GM18867 (cell line): ENCODE measurements at regions not wholly inside any gene's neighbourhood (a gene's known extent, or its start where the extent isn't known, plus 50 kb on each side); places are given as distances from the start of the nearest gene placed in this dataset.
"Not testable (repeated sequence)": the region's sequence is repeated elsewhere in the genome, so short reads cannot be mapped to it uniquely, and the experiment has no call there.

Experiments used
- ATAC-seq: cut with Tn5 transposase; IDR thresholded peaks from one replicate; pipeline ENCODE4 v1.9.1; 2021; ENCODE audit warnings: mild to moderate bottlenecking, moderate library complexity; ENCODE audit not compliant: unreplicated experiment

DNA sequence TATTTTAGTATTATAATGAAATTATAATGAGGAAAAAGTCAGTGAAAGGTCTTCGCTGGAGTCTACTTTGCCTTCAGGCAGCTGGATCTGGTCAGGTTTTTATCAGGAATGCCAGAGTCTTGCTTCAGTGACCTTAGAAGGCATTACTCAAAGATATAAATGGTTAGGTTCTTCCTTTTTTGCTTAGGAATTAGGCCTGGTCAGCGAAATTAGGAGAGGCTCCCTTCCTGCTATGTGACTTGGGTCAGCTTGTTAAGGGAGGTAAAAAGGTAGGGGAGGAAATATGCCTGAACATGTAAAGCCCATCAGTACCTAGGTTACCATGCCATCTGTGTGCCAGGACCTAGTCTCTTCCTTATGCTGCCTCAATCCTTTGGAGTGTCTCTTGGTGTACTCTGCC is 115.1 kb downstream of the OTOR start:
- no peak for ATAC-seq

DNA sequence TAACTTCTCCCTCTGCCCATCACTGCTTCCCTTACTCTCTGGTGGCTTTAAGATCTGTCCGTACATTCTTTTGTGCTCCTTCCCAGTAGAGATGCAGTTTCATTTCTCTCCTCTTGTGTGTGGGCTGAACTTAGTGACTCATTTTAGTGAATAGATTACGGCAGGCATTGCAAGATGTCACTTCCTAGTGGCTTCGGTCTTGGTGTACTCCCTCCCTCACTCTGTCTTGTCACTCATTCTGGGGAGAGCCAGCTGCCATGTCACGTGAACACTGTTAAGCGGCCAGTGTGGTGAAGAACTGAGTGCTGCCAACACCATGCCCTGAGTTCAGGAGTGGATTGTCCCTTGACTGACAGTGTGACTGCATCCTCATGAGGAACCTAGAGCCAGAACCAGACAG is 115.9 kb downstream of the OTOR start:
- peak; percentile 96 for ATAC-seq

DNA sequence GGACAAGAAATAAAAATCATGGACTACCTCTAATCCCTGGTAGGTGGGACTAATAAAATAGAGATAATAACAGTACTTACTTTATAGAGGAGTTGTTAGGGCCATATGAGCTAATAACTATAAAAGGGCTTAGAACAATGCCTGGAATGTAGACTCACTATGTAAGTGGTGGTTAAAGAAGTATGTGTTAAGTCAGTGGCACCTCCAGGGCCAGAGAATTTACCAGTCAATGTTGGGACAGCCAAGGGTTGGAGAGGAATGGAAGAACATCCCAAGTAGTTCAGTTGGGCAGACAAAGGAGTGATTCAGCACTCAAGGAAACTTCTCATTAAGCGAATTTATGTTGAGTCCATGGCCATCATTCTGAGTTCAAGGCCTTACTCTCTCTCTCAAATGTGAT is 116.8 kb downstream of the OTOR start:
- no peak for ATAC-seq

DNA sequence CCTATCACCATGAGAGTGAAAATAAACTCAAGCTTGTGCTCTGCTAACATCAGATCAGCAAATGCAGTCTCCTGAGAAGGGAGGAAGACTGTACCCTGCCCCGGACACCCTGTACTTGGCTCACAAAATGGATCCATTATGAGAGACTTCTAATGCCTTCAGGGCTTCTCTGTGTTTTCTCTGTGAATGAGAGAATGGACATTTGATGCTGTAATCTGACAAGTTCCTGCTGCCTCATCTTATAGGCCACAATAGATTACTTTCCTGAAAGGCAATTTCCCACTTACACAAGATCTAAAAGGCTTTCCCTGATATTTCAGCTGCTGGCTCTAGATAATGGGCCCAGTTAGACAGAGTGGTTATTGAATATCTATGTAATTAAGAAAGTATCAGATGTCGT is 117.2 kb downstream of the OTOR start:
- ATAC-seq: no peak

DNA sequence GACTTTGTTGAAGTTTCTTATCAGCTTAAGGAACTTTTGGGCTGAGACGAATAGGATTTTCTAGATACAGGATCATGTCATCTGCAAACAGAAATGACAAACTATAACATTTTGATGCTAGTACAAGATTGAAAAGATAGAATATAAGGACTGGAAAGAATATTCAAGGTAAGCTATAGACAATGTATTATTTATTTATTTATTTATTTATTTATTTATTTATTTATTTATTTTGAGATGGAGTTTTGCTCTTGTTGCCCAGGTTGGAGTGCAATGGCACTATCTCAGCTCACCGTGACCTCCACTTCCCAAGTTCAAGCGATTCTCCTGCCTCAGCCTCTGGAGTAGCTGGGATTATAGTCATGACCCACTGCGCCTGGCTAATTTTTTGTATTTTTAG is 125.0 kb downstream of the OTOR start:
- ATAC-seq: not testable (repeated sequence)

DNA sequence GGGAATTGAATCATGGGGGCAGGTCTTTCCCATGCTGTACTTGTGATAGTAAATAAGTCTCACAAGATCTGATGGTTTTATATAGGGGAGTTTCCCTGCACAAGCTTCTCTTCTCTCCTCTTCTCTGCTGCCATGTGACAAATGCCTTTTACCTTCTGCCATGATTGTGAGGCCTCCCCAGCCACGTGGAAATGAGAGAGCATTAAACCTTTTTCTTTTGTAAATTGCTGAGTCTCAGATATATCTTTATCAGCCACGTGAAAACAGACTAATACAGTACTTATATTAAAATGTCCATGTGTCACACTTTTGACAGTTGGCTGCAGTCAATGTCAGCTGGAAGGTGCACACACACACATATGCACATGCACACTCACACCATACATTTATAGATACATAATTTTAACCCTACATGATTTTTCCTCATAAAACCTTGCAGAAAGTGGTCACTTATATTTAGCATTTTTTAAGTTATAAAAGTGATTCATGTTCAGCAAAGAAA is 128.9 kb downstream of the OTOR start:
- ATAC-seq: no peak

DNA sequence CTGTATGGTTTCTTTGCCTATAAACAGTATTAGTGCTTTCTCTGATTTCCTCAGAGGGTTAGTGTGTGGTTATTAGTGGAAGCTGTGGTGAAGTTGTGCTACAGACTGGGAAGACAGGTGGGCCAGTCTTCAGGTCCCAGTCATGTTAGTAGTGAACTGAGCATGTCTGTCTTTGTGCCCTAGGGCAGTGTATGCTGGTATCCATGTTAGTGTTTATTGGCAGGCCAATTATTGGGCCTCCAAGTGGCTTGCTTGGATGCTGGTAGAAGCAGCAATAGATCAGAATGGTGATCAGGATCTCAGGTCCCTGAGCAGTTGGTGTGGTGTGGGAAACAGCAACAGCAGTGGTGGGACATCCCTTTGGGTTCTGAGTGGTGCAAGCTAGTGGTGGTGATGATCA is 137.6 kb downstream of the OTOR start:
- ATAC-seq: no peak

DNA sequence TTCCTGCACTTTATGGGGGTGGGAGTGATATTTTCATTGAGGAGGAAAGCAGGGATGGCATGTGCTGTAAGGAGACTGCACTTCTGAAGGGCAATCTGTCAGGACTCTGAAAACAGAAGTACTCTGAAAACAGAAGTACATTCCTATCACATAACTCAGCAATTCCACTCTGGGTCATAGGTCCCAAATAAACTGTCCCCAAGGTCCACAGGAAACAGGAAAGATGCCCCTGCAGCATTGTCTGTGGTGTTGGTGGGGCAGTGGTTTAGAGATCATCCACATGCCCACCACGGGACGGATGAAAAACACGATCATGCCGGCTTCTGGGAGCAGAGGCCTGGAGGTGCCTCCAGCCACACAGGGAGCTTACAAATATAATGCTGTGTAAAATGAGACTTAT is 150.3 kb downstream of the OTOR start:
- no peak for ATAC-seq

DNA sequence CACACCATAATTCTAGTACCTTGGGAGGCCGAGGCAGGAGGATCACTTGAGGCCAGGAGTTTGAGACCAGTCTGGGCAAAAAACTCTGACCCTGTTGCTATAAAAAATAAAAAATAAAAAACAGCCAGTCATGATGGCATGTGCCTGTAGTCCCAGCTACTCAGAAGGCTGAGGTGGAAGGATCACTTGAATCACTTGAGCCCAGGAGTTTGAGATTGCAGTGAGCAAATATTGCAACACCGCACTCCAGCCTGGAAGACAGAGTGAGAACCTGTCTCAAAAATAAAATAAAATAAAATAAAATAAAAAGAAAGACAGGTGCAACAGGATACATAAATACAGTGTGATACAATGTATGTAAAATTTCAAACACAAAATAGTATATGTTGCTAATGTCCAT is 154.5 kb downstream of the OTOR start:
- ATAC-seq: no peak

DNA sequence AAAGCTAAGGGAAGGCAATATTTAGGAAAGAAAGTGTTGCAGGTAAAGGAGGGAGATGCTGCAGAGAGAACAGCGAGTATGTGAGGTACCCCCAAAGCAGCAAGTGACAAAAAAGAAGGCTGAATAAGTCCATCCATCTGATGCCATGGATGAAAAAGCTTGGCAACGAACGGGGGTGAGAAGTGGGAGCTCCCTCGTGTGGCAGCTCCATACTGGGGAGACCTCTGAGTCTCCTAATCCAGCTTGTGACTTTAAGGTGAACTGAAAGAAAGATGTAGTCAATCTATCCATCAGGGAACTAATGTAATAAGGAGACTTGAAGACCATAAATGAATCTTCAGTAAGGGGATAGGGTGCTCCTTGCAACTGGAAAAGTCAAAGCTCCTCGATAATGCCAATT is 156.6 kb downstream of the OTOR start:
- no peak for ATAC-seq

DNA sequence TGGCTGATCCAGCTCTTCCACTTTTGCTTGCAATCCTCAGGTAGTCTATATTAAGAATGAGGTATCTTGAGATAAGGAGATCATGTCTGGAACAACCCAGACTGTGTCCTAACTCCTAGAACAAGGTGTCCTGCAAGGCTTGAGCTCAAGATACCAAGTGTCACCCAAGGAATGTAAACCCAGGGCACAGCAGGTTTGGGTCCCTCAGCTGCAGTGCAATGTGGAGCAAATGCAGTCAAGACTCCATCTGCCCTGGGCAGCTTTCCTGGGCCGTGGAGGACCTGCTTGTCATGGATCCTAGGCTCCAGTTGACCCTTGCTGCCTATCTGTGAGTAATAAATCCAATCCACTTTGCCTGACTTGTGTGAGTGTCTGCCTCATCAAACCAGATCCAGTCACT is 166.1 kb downstream of the OTOR start:
- no peak for ATAC-seq

DNA sequence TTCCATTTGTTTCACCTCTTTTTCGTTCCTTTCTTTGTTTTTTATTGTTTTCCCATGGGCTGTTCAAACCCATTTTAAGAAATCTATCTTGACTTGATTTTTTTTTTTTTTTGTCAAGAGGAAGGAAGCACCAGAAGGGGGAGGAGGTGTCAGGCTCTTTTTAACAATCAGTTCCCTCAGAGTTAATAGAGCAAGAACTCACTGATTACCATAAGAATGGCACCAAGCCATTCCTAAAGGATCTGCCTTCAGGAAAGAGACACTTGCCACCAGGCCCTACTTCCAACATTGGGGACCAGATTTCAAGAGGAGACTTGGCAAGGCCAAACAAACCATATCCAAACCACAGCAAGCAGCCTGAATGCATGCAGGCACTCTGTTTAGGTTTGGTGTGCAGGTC is 168.0 kb downstream of the OTOR start:
- no peak for ATAC-seq

DNA sequence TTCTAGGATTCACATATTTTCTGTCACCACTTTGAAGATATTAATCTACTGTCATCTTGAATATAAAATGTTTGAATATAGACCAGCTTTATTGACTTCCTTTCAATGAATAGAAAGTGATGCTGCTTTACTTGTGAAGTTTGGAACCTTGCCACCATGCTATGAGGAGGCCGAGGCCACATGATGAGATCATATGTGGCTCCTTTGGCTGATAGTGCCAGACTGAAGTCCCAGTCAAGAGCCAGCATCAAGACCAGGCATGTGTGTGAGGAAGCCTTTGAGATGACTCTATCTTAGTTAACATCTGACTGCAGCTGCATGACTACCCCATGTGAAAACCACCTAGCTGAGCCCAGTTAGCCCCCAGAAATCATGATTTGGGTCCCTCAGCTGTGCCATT is 169.5 kb downstream of the OTOR start:
- no peak for ATAC-seq

DNA sequence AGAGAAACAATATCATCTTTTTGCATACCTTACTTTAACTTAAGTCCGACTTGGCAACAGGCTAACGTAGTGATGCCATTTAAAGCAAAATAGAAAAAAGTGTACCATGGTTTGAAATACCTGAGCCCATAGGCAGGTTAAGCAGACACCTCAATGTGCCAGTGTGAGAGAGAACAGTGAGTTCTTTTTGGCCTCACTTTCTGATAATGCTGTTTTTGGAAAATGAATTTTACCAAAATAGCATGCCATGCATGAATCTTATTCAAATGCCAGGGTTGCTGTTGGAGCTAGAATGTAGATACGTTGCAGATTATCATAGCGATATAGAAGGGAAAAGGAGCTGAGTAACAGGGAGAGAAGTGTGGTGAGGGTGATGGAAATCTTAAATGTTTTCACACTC is 170.2 kb downstream of the OTOR start:
- ATAC-seq: no peak

DNA sequence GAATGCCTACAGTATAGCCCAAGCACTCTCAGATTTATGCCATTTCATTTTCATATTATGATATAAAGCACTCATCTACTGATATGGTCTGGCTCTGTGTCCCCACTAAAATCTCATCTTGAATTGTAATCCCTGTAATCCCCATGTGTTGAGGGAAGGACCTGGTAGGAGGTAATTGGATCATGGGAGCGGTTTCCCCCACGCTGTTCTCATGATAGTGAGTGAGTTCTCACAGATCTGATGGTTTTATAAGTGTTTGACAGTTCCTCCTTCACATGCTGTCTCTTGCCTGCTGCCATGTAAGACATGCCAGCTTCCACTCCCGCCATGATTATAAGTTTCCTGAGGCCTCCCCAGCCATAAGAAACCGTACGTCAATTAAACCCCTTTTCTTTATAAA is 171.7 kb downstream of the OTOR start:
- ATAC-seq: no peak

DNA sequence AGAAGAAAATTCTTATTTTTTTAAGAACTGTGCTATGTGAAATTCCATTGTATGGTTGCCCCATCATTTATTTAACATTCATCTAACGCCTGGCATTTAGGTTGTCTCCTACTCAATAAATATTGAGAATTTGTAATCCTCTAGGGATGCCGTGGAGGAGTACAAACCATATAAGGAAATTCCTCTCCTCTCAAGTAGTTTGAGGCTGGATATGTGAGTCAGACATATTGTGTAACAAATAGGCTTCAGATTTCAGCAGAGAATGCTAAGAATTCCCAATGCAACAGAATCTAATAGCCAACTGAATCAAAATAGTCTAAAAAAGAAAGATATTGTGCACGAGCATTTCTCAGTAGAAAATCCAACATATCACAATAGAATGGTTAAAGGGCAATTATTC is 174.7 kb downstream of the OTOR start:
- ATAC-seq: no peak

DNA sequence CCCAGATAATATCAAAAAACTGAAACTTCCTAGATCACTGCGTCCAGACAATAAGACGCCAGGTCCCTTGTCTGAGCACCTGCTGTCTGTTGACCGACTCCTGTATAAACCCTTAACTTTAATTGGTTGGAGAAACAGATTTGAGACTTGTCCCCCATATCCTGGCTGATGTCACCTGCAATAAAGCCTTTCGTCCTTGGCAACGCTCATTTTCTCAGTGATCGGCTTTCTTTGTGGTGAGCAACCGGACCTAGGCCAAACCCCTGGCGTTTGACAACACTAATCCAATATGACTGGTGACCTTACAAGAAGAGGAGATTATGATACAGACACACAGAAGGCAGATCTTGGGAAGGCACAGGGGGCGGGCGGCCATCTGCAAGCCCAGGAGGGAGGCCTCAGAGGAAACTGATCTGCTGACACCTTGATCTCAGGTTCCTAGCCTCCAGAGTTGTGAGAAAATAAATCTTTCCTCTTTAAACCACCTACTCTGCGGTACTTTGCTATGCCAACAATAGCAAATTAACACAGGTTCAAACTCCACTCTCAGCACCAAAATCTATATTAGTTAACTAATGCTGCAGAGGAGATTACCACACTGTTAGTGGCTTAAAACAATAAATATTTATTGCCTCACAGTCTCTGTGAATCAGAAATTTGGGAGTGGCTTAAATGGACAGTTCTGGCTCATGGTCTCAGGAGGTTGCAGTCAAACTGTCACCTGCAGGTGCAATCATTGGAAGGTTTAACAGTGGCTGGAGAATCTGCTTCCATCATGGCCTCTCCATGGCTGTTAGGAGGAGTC is 178.7 kb downstream of the OTOR start:
- no peak for ATAC-seq

DNA sequence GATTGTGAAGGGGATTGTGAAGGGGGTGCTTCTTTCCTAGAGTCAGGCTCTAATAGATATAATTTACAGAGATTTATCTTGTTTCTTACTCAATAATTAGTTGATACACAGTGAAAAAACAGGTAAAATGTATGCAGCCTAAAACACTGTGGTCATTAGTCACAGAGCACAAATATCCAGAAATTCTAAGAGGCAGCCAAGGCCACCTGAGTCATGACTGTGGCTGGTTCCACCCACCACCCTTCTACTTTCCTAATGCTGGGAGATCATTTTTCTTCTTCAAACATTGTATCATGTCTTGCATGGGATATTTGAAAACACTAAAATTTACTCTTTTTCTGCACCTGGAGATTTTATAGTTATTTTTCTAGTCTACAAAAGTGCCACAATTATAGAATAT is 181.6 kb downstream of the OTOR start:
- ATAC-seq: no peak

DNA sequence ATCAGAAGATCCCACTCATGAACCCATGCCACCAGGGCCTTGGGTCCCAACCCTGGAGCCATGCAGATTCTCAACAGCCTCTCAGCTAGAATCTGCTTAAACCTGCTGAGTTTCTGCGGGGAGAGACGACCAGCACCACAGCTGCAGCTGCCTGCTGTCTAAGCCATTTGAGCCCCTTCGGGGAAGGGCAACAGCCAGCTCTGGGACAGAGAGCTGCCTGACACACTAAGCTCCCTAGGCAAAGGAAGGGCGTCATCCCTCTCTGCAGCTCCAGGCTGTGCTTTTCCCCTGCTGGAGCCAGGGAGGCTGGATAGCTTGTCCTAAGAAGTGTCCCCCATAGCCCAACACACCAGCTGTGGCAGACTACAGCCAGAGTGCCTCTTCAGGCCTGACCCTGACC is 182.5 kb downstream of the OTOR start:
- no peak for ATAC-seq

DNA sequence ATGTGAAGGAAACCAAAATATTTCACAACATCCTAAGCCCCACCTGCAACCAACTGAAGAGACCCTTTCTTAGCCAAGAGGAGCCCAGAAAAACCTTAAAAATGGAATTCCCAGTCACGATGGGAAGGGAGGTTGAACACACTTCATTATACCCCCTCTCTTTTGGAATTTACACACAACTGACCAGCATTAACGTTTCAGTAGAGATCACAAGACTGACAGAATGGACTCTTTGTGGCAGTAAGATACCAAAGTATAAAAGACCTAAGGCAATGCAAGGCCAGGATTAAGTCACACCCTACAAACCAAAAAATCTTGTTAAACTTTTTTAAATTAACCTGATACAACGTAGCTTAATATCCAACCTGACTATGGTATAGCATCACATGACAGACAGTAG is 190.9 kb downstream of the OTOR start:
- no peak for ATAC-seq

DNA sequence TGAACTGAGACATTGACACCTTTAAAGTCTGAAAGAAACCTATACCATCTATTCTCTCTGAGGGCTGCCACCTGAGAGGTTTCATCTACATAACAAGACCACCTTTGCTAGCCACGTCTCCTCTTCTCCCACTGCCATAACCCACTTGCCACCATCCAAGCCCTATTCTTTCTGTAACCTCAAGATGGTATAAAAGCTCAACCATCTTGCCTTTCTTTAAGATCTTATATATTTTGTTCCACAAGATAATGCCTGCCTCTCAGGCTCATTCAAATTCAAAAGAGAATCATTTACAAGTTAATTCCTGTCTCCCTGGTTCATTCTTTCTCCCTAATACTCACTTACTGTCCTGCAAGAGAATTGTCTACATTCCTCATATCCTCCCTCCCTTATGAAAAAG is 192.5 kb downstream of the OTOR start:
- no peak for ATAC-seq

DNA sequence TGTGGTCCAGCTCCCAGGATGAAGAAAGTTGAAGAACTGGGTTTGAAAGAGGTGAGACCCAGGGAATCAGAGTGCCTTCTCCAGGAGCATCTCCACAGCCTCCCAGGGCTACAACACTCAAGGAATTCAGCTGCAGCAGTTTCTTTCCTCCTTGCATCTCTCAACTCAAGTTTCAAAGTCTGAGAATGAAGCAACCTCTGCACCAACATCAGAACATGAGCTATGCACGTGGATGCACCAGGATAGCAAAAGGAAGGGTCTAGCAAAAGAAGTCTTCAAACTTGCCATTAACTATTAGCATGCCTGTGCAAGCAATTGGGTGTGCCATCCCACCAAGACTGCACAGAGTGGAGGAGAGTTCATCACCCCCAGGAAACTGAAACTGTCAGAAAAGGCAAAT is 193.9 kb downstream of the OTOR start:
- no peak for ATAC-seq

DNA sequence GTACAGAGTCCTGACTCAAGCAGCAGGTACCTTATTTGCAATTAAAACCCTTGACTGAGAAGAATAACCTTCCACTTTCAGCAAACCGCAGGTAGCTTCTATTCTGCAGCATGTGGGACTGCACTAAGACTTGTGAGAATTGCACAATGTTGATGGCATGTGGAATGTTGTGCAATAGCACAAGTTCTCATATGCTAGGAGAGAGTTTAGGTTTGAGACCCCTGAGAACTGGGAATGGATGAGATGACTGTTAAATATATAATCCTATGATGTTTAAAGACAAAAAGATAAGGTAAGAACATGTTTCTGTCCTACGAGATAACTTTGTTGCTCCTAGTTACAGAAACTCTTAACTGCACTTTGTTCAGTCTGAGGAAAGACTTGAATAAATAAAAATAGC is 194.6 kb downstream of the OTOR start:
- no peak for ATAC-seq
